HAP-1 (cell line): ENCODE measurements at regions not wholly inside any gene's neighbourhood (a gene's known extent, or its start where the extent isn't known, plus 50 kb on each side); places are given as distances from the start of the nearest gene placed in this dataset.

ENCODE experiments used
- DNase-seq, 2 experiments: peaks; one replicate each; pipeline ENCODE4 v3.0.0-alpha.2; 2016 to 2020; ENCODE audit warnings: low spot score in 2 of 2
- H3K27me3 ChIP-seq: fragments of 250-450 bp; sonication (Bioruptor Pico); 2 replicates; pipeline ENCODE4 v1.5.1; 2020; ENCODE audit warnings: low read depth, mild to moderate bottlenecking, moderate library complexity
- H3K36me3 ChIP-seq: fragments of 250-450 bp; sonication (Bioruptor Pico); replicated peaks from 2 replicates; pipeline ENCODE4 v1.5.1; 2020; ENCODE audit warnings: mild to moderate bottlenecking
- H3K4me1 ChIP-seq: fragments of 250-450 bp; sonication (Bioruptor Pico); 2 replicates; pipeline ENCODE4 v1.5.1; 2020; ENCODE audit warnings: mild to moderate bottlenecking
- H3K4me3 ChIP-seq: fragments of 250-450 bp; sonication (Bioruptor Pico); 2 replicates; pipeline ENCODE4 v1.5.1; 2020; ENCODE audit warnings: mild to moderate bottlenecking, moderate library complexity
- H3K9me3 ChIP-seq: fragments of 250-450 bp; sonication (Bioruptor Pico); 2 replicates; pipeline ENCODE4 v1.5.1; 2020; ENCODE audit warnings: mild to moderate bottlenecking, moderate library complexity
- in situ Hi-C: fragments of 300-500 bp; cut with MboI; formaldehyde crosslinking; loops from 3 replicates; pipeline ENCODE4 v1.14.3; 2020; ENCODE audit warnings: low sequenced_read_pairs, inconsistent platforms, mixed read lengths

- Histone ChIP-seq H3K27me3 (no peaks in the 10 kb centered on the region), H3K9me3 (no peaks in the 10 kb centered on the region), H3K36me3 (no peaks in the 10 kb centered on the region), H3K4me3 (no peak overlapping the region), H3K4me1 (no peaks in the 10 kb centered on the region)
- in situ Hi-C loops = no loop called here
- no peak for DNase-seq
Observed at GRCh38 chr10:131494451-131494850, 182.9 kb upstream of the TCERG1L start.

- no peak for DNase-seq
- in situ Hi-C loops = no loop called here
Observed at GRCh38 chr10:131495224-131495623, 183.7 kb upstream of the TCERG1L start.

GRCh38 chr10:131495892-131496291 lies 184.4 kb upstream of the TCERG1L start:
- Histone ChIP-seq H3K4me1 (no peaks in the 10 kb centered on the region), H3K27me3 (no peaks in the 10 kb centered on the region), H3K9me3 (no peaks in the 10 kb centered on the region), H3K4me3 (no peak overlapping the region), H3K36me3 (no peaks in the 10 kb centered on the region)
- DNase-seq = no peak
- in situ Hi-C loops = no loop called here

More at GRCh38 chr10:131495224-131495623, 183.7 kb upstream of the TCERG1L start:
- Histone ChIP-seq H3K4me3 (no peak overlapping the region), H3K9me3 (no peaks in the 10 kb centered on the region), H3K27me3 (no peaks in the 10 kb centered on the region), H3K36me3 (no peaks in the 10 kb centered on the region), H3K4me1 (no peaks in the 10 kb centered on the region)

GRCh38 chr10:131496351-131497052 lies 185.0 kb upstream of the TCERG1L start:
- no peak overlapping the region for H3K4me3 ChIP-seq
- no peaks in the 10 kb centered on the region for H3K9me3 ChIP-seq
- H3K4me1 ChIP-seq = no peaks in the 10 kb centered on the region

GRCh38 chr10:131499566-131499965 lies 188.0 kb upstream of the TCERG1L start:
- no peaks in the 10 kb centered on the region for H3K27me3 ChIP-seq
- H3K4me1 ChIP-seq = no peaks in the 10 kb centered on the region
- no peak overlapping the region for H3K4me3 ChIP-seq
- H3K9me3 ChIP-seq = no peaks in the 10 kb centered on the region
- in situ Hi-C loops = no loop called here
- H3K36me3 ChIP-seq = no peaks in the 10 kb centered on the region
- no peak for DNase-seq

More at GRCh38 chr10:131496351-131497052, 185.0 kb upstream of the TCERG1L start:
- H3K36me3 ChIP-seq = no peaks in the 10 kb centered on the region
- in situ Hi-C loops = no loop called here
- DNase-seq = no peak
- no peaks in the 10 kb centered on the region for H3K27me3 ChIP-seq

DNA sequence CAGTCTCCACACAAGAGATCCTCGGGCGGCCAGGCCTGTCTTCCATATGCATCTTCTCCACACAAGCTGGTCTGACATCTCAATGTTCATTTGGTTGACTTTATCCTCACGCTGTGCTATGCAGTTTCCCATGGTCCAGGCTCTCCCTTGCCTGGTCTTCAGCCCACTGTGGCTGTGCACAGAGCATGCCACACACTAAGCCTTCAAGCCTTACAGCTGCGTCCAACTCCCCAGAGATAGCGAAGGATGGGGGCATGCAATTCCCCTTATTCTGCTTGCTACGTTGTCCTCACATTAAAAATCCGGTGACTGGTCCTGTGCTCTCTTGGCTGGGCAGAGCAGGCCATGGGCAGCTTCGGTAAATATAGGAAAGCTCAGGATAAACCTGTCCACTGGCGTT lies 188.7 kb upstream of the TCERG1L start:
- H3K27me3 ChIP-seq = no peaks in the 10 kb centered on the region
- H3K4me3 ChIP-seq = no peak overlapping the region
- no peaks in the 10 kb centered on the region for H3K36me3 ChIP-seq
- DNase-seq = no peak
- H3K9me3 ChIP-seq = no peaks in the 10 kb centered on the region
- in situ Hi-C loops = no loop called here
- no peaks in the 10 kb centered on the region for H3K4me1 ChIP-seq

GRCh38 chr10:131500892-131501291 lies 189.4 kb upstream of the TCERG1L start:
- Histone ChIP-seq H3K4me3 (no peak overlapping the region), H3K9me3 (no peaks in the 10 kb centered on the region), H3K27me3 (no peaks in the 10 kb centered on the region), H3K36me3 (no peaks in the 10 kb centered on the region), H3K4me1 (no peaks in the 10 kb centered on the region)
- in situ Hi-C loops = no loop called here
- no peak for DNase-seq

GRCh38 chr10:131503992-131504391 lies 192.5 kb upstream of the TCERG1L start:
- Histone ChIP-seq H3K4me3 (no peak overlapping the region), H3K4me1 (no peaks in the 10 kb centered on the region), H3K9me3 (no peaks in the 10 kb centered on the region), H3K27me3 (no peaks in the 10 kb centered on the region), H3K36me3 (no peaks in the 10 kb centered on the region)
- DNase-seq = no peak
- in situ Hi-C loops = no loop called here

DNA sequence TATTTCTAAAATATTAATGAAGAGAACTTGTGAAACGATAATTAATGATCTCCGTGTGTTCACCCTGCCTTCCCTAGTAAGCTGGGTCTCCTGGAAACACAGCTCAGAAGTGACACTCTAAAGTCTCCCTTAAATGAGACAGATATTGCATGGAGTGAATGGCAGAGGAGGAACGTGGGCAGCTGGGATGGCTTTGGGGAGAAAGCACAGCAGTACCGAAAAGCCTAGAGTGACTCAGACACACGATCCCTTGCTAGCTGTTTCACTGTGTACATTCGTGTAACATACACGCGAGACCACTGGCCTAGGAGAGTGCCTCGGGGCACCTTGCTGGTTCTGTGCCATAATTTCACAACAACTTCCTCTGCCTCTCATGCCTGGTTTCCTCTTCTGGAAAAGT lies 199.9 kb upstream of the TCERG1L start:
- Histone ChIP-seq H3K27me3 (no peaks in the 10 kb centered on the region), H3K4me1 (no peaks in the 10 kb centered on the region), H3K4me3 (no peak overlapping the region), H3K9me3 (no peaks in the 10 kb centered on the region), H3K36me3 (no peaks in the 10 kb centered on the region)
- DNase-seq = no peak
- in situ Hi-C loops = no loop called here

DNA sequence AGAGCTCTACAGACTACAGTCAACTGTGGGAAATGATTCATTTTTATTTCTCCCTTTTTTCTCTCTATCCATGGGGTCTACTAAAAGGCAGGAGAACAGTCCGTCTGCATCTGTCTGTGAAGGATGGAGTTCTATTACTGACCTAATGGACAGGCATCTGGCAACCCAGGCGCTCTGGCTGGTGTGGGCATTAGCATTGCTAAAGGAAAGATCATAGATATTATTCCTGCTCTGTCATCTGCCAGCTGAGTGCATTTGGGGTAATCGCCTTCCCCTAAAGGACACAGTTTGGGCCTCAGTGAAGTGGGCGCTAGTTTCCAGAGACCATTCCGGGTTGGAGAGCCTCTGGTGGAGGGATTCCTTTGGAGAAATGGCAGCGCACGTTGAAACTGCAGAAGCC lies 201.3 kb upstream of the TCERG1L start:
- in situ Hi-C loops = no loop called here
- Histone ChIP-seq H3K36me3 (no peaks in the 10 kb centered on the region), H3K4me1 (no peaks in the 10 kb centered on the region), H3K9me3 (no peaks in the 10 kb centered on the region), H3K4me3 (no peak overlapping the region), H3K27me3 (no peaks in the 10 kb centered on the region)
- no peak for DNase-seq

DNA sequence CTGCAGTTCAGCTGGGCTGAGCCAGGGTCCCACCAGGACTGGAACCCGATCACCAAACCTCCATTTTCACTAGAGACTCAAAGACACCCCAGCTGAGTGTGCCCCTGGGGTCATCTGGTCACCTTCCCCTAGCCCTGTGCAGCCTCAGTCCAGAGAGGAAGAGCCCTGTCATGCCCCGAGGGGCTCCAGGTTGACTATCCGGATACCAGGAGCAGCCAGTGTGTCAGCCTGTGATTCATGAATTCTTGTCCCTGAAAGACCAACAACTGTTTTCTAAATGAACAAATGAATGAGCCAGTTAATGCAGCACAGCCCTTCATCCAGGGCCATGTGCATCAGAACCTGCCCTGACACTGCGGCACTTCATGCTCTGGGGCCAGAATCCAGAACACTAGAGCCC lies 201.9 kb upstream of the TCERG1L start:
- Histone ChIP-seq H3K36me3 (no peaks in the 10 kb centered on the region), H3K9me3 (no peaks in the 10 kb centered on the region), H3K4me1 (no peaks in the 10 kb centered on the region), H3K4me3 (no peak overlapping the region), H3K27me3 (no peaks in the 10 kb centered on the region)
- in situ Hi-C loops = no loop called here
- DNase-seq = no peak

GRCh38 chr10:131513901-131514300 lies 202.4 kb upstream of the TCERG1L start:
- H3K36me3 ChIP-seq = no peaks in the 10 kb centered on the region
- no peaks in the 10 kb centered on the region for H3K9me3 ChIP-seq
- no peaks in the 10 kb centered on the region for H3K4me1 ChIP-seq
- in situ Hi-C loops = no loop called here
- no peak overlapping the region for H3K4me3 ChIP-seq
- no peaks in the 10 kb centered on the region for H3K27me3 ChIP-seq
- DNase-seq = no peak

GRCh38 chr10:131514454-131514853 lies 202.9 kb upstream of the TCERG1L start:
- no peak for DNase-seq
- Histone ChIP-seq H3K27me3 (no peaks in the 10 kb centered on the region), H3K4me3 (no peak overlapping the region), H3K9me3 (no peaks in the 10 kb centered on the region), H3K36me3 (no peaks in the 10 kb centered on the region), H3K4me1 (no peaks in the 10 kb centered on the region)
- in situ Hi-C loops = no loop called here

DNA sequence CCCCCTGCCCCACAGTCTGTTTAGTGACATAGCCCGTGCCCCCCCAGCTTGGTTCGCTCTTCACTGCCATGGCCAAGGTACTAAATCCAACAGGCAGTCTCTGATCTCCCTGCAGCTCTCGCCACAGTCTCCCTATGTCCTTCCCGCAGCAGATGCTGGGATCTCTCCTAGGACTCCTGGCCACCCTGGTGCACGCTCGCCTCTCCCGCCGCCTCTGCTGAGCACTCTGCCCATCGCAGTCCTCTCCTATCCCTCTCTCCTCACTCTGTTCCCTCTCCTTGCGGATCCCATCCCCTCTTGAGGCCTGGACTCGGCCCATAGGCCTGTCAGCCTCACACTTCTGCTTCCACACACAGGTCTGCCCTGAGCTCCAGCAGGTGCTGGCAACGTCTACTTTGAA lies 204.8 kb upstream of the TCERG1L start:
- DNase-seq = no peak
- Histone ChIP-seq H3K27me3 (no peaks in the 10 kb centered on the region), H3K9me3 (no peaks in the 10 kb centered on the region), H3K4me1 (no peaks in the 10 kb centered on the region), H3K36me3 (no peaks in the 10 kb centered on the region), H3K4me3 (no peak overlapping the region)
- in situ Hi-C loops = no loop called here

DNA sequence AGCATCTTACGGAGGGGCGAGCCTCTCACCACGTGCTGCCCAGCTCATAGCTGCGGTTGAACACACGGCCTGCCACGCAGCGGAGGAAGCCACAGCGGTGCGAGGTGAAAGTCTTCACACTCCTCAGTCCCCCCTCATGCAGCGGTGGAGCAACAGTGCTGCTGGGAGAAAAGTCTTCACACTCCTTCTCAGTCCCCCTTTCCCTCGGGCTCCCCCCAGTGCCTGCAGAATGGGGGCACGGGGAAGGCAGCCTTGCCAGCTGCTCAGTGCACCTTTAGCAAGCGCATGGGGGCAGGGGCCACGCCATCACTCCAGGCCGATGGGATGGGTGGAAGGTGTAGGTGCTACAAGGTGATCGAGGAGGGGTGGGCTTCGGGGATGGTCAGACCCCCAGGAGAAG lies 206.3 kb upstream of the TCERG1L start:
- H3K4me1 ChIP-seq = no peaks in the 10 kb centered on the region
- no peak overlapping the region for H3K4me3 ChIP-seq
- in situ Hi-C loops = no loop called here
- no peaks in the 10 kb centered on the region for H3K36me3 ChIP-seq
- no peaks in the 10 kb centered on the region for H3K27me3 ChIP-seq
- no peaks in the 10 kb centered on the region for H3K9me3 ChIP-seq
- no peak for DNase-seq
